KMS-11 (cell line): ENCODE measurements at regions not wholly inside any gene's neighbourhood (a gene's known extent, or its start where the extent isn't known, plus 50 kb on each side); places are given as distances from the start of the nearest gene placed in this dataset.

Source experiments
- H2AFZ ChIP-seq: fragments of 200-600 bp; sonication (generic); 2 replicates; pipeline ENCODE4 v1.6.1; 2016; ENCODE audit warnings: antibody characterized with exemption, mixed run types, low read depth
- H3K27ac ChIP-seq: fragments of 200-600 bp; sonication (generic); 2 replicates; pipeline ENCODE4 v1.6.1; 2016; ENCODE audit warnings: mild to moderate bottlenecking, mixed run types
- H3K27me3 ChIP-seq: fragments of 200-600 bp; sonication (generic); 2 replicates; pipeline ENCODE4 v1.6.1; 2017; ENCODE audit warnings: mild to moderate bottlenecking, low read depth, mixed run types, moderate library complexity; ENCODE audit not compliant: insufficient read depth
- H3K36me3 ChIP-seq: fragments of 200-600 bp; sonication (generic); 2 replicates; pipeline ENCODE4 v1.6.1; 2017; ENCODE audit warnings: mild to moderate bottlenecking, mixed run types; ENCODE audit not compliant: insufficient read depth
- H3K4me1 ChIP-seq: fragments of 200-600 bp; sonication (generic); 2 replicates; pipeline ENCODE4 v1.6.1; 2016; ENCODE audit warnings: mild to moderate bottlenecking, low read depth, mixed run types; ENCODE audit not compliant: poor library complexity, severe bottlenecking
- H3K4me2 ChIP-seq: fragments of 200-600 bp; sonication (generic); 2 replicates; pipeline ENCODE4 v1.7.0; 2016; ENCODE audit warnings: mild to moderate bottlenecking, mixed run types
- H3K4me3 ChIP-seq: fragments of 200-600 bp; sonication (generic); IDR thresholded peaks from 2 replicates; pipeline ENCODE4 v1.6.1; 2017; ENCODE audit warnings: low read depth, low read length, mixed read lengths; ENCODE audit not compliant: insufficient read depth
- H3K79me2 ChIP-seq: fragments of 200-600 bp; sonication (generic); 2 replicates; pipeline ENCODE4 v1.6.1; 2016; ENCODE audit warnings: low read depth, mixed run types; ENCODE audit not compliant: insufficient read depth
- H3K9ac ChIP-seq: fragments of 200-600 bp; sonication (generic); 2 replicates; pipeline ENCODE4 v1.6.1; 2016; ENCODE audit warnings: mild to moderate bottlenecking, mixed run types
- H4K20me1 ChIP-seq: fragments of 200-600 bp; sonication (generic); 2 replicates; pipeline ENCODE4 v1.6.1; 2016; ENCODE audit warnings: mild to moderate bottlenecking, mixed run types; ENCODE audit not compliant: insufficient read depth
- TF ChIP-seq, protein P1 (sequence below): fragments of 200-600 bp; sonication (generic); conservative IDR thresholded peaks from 2 replicates; pipeline ENCODE4 v1.6.1; 2017; ENCODE audit warnings: low read depth, mild to moderate bottlenecking, antibody characterized with exemption, low read length, moderate library complexity, mixed read lengths

DNA sequence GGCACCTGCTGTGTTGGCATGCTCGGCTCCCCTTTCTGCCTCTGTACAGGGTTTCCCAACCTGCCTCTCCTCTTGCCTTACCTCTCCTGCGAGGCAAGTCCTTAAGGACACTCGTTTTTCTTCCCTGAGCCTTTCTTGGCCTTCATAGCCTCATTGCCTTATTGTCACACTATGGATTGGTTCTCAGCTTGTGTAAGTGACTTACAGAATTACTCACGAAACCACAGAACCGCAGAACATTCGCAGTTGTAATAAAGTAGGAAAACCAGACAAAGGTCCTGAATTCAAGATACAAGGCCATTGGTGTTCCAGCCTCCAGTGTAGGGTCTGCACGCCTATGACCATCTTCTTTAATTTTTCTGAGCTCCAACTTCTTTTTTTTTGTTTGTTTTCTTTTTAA is 317.6 kb upstream of the SMIM21 start:
- no peaks in the 10 kb centered on the region for H3K79me2 ChIP-seq
- no peaks in the 10 kb centered on the region for H4K20me1 ChIP-seq
- H3K4me1 ChIP-seq: no peaks in the 10 kb centered on the region
- H3K27ac ChIP-seq: no peak overlapping the region
- no peaks in the 10 kb centered on the region for H3K36me3 ChIP-seq
- no peak overlapping the region for H3K4me3 ChIP-seq
- H3K27me3 ChIP-seq: no peaks in the 10 kb centered on the region
- no peak overlapping the region for H3K9ac ChIP-seq
- H3K4me2 ChIP-seq: no peak overlapping the region
- TF ChIP-seq, protein P1, sequence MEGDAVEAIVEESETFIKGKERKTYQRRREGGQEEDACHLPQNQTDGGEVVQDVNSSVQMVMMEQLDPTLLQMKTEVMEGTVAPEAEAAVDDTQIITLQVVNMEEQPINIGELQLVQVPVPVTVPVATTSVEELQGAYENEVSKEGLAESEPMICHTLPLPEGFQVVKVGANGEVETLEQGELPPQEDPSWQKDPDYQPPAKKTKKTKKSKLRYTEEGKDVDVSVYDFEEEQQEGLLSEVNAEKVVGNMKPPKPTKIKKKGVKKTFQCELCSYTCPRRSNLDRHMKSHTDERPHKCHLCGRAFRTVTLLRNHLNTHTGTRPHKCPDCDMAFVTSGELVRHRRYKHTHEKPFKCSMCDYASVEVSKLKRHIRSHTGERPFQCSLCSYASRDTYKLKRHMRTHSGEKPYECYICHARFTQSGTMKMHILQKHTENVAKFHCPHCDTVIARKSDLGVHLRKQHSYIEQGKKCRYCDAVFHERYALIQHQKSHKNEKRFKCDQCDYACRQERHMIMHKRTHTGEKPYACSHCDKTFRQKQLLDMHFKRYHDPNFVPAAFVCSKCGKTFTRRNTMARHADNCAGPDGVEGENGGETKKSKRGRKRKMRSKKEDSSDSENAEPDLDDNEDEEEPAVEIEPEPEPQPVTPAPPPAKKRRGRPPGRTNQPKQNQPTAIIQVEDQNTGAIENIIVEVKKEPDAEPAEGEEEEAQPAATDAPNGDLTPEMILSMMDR: no peak
- no peak overlapping the region for H2AFZ ChIP-seq

- TF ChIP-seq, protein P1: no peak
- no peak overlapping the region for H3K27ac ChIP-seq
- H3K4me2 ChIP-seq: no peak overlapping the region
- no peaks in the 10 kb centered on the region for H3K36me3 ChIP-seq
- H3K79me2 ChIP-seq: no peaks in the 10 kb centered on the region
- H3K4me3 ChIP-seq: no peak overlapping the region
- H3K4me1 ChIP-seq: no peaks in the 10 kb centered on the region
- H3K27me3 ChIP-seq: no peaks in the 10 kb centered on the region
- no peaks in the 10 kb centered on the region for H4K20me1 ChIP-seq
- H2AFZ ChIP-seq: no peak overlapping the region
- H3K9ac ChIP-seq: no peak overlapping the region
Observed at GRCh38 chr18:75742516-75742915, 315.0 kb upstream of the SMIM21 start.

GRCh38 chr18:75739682-75740081 is 312.2 kb upstream of the SMIM21 start:
- no peaks in the 10 kb centered on the region for H3K79me2 ChIP-seq
- TF ChIP-seq, protein P1: no peak
- H3K9ac ChIP-seq: no peak overlapping the region
- no peaks in the 10 kb centered on the region for H4K20me1 ChIP-seq
- no peaks in the 10 kb centered on the region for H3K36me3 ChIP-seq
- H2AFZ ChIP-seq: no peak overlapping the region
- H3K27me3 ChIP-seq: no peaks in the 10 kb centered on the region
- H3K4me2 ChIP-seq: no peak overlapping the region
- no peak overlapping the region for H3K4me3 ChIP-seq
- no peaks in the 10 kb centered on the region for H3K4me1 ChIP-seq
- H3K27ac ChIP-seq: no peak overlapping the region

GRCh38 chr18:75735291-75735690 is 307.8 kb upstream of the SMIM21 start:
- H3K79me2 ChIP-seq: no peaks in the 10 kb centered on the region
- no peak overlapping the region for H3K4me2 ChIP-seq
- TF ChIP-seq, protein P1: no peak
- no peak overlapping the region for H2AFZ ChIP-seq
- H3K4me1 ChIP-seq: no peaks in the 10 kb centered on the region
- no peaks in the 10 kb centered on the region for H3K27me3 ChIP-seq
- no peaks in the 10 kb centered on the region for H3K36me3 ChIP-seq
- H3K27ac ChIP-seq: no peak overlapping the region
- no peaks in the 10 kb centered on the region for H4K20me1 ChIP-seq
- no peak overlapping the region for H3K9ac ChIP-seq
- H3K4me3 ChIP-seq: no peak overlapping the region

DNA sequence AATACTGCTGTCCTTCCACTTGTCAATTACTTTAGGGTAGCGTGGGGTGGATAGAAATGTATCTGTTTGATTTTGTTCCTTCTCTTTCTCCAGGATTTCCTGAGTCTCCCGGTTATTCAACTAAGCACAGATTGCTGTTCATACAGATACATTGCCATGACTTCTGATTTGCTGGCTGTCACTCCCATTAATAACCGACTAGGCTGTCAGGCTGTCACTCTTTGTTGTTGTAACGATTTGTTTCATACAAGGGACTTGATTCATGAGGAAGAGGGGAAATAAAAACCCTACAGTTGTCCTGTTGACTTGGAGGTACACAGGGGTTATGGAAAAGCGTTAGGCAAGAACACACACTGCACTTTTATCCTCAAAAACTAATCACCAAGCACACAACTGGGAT is 302.7 kb upstream of the SMIM21 start:
- Histone ChIP-seq H3K4me2 (no peak overlapping the region), H3K9ac (no peak overlapping the region), H3K36me3 (no peaks in the 10 kb centered on the region), H3K27ac (no peak overlapping the region), H3K4me3 (no peak overlapping the region), H3K4me1 (no peaks in the 10 kb centered on the region), H3K79me2 (no peaks in the 10 kb centered on the region), H3K27me3 (no peaks in the 10 kb centered on the region), H2AFZ (no peak overlapping the region), H4K20me1 (no peaks in the 10 kb centered on the region)
- TF ChIP-seq, protein P1: no peak
